HuH-7.5 (cell line): ENCODE measurements at regions not wholly inside any gene's neighbourhood (a gene's known extent, or its start where the extent isn't known, plus 50 kb on each side); places are given as distances from the start of the nearest gene placed in this dataset.
"Not testable (repeated sequence)": the region's sequence is repeated elsewhere in the genome, so short reads cannot be mapped to it uniquely, and the experiment has no call there.

Source experiments
- DNase-seq: peaks from one replicate; pipeline ENCODE4 v3.0.0; 2011; ENCODE audit warnings: low spot score

DNA sequence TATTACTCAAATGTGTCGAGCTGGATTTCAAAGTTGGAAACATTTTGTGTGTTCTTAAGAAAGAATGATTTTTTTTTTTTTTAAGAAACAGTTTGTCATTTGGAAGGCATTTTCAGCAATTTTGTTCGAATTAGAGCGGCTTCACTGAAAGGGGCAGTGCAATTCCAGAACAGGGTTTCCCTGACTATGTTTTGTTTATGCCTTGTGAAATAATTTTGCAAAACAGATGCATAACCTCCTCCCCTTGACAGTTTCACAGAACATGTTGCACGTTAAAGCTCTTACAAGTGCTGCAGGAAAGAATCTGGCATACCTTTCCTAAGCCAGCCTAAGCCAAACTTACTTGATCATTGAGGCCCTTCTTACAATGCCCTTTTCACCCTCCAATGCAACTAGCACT, 216.0 kb upstream of the SSTR4 start:
- DNase-seq = no peak

GRCh38 chr20:22819784-22820183, 215.3 kb upstream of the SSTR4 start:
- DNase-seq = no peak

DNA sequence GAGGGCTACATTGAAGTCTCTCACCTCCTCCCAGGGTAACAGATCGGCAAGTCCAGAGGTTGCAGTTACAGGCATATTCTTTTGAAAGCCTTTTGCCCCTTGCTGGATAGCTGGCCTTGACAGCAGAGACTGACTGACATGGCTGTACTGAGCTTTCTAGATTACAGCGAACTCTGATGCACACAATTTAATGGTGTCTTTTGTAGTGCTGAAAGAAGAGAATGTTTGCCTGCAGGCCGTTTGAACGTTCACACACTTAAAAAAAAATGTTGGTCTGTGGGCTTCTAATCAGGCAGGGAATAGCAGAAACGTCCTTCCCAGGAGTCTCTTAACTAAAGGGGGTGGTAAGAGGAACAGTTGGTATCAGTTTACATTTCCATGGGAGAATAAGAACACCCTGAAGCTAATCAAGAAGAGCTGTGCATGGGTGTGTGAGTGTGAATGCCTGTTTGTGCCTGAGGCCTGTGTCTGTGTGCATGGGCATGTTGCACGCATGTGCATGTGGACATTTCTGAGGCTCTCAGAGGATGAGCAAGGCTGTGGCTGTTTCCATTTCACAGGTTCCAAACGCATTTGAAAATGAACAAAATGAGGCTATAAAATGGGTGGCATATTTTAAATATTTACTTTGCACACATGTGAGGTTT, 213.9 kb upstream of the SSTR4 start:
- DNase-seq = no peak

GRCh38 chr20:22821796-22822195, 213.3 kb upstream of the SSTR4 start:
- no peak for DNase-seq

DNA sequence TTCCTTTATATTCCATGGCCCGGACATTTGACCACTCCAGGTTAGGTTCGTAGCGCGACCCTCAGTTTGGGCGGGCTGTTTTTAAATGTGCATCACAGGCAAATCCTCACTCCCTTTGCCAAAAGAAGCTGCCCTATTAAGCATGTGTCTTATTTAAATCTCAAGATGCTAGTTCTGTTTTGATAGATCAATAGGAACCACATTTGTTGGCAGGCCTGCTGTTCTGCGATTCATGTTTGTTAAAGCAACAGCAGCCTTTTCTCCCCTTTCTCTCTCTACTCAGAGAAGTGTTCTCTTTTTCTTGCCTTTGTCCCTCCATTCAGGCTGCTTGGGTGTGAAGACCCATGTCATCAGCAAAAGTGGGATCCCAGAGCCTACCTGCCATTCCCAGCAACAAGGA, 212.0 kb upstream of the SSTR4 start:
- no peak for DNase-seq

- no peak for DNase-seq
Measured at GRCh38 chr20:22824077-22824476, 211.0 kb upstream of the SSTR4 start.

DNA sequence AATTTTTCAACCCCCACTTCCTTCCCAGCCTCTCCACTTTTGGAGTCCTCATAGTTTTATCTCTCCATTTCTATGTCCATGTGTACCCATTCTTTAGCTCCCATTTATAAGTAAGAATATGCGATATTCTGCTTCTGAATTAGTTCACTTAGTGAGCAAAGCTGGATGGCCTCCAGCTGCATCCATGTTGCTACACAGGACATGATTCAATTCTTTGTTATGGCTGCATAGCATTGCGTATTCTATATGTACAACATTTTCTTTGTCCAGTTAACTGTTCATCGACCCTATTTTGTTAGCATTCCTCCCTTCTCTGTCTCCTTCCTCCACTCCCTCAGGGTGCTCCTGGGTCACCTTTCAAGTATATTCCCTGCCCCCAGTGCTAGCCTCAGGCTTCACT, 210.0 kb upstream of the SSTR4 start:
- no peak for DNase-seq

DNA sequence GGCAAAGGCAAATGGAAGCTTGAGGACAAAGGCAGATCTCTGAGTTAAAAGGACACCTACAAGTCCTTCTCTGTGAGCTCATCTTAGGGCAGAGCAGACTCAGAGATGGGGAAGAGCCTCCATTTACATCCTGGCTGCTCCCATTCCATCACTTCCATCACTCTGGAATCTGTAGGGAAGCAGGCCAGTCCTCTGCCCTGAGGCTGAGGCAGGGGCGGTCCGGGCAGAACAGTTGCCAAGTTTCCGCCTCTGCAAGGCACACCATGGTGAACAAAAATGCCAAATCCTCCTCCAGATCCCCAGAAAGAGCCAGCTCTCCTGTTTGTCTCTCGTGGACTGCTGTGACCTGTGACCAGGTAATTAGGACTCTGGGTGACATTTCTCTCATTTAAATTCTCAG, 209.6 kb upstream of the SSTR4 start:
- DNase-seq = no peak

DNA sequence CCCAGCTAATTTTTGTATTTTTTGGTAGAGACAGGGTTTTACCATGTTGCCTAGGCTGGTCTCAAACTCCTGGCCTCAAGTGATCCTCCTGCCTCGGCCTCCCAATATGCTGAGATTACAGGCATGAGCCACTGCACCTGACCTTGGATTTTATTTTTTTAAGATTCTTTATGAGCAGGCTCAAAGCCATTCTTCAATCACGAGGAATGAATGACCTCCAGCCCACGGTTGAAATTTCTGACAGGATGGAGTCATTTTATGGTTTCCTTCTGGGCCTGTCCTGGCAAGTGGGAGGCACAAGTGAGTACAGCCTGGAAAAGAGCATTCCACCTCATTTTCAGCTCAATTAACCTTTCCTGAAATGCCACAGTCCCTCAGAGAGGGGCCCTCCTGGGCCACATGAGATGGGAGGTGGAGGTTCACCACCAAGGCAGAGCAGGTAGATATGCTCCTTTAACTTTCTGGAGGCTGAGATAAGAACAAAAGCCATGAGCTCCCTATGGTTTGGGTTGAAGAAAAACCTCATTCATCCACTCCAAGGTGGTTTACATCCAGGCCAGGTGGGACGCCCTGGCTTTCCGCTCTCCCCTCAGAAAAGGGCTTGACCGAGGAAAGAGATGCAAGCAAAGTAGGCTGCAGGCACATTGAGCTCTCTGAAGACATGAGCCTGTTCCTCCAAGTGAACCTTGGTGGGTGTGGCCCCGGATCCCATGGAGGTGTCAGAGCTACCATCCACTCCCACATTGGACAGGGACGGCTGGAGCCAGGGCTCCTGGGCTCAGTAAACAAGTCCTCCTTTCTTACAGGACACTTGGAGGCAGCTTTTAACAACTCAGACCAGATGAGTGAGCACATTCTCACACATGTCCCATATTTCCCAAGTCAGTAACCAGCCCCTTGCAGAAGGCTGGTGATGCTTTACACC, 208.5 kb upstream of the SSTR4 start:
- DNase-seq = no peak

DNA sequence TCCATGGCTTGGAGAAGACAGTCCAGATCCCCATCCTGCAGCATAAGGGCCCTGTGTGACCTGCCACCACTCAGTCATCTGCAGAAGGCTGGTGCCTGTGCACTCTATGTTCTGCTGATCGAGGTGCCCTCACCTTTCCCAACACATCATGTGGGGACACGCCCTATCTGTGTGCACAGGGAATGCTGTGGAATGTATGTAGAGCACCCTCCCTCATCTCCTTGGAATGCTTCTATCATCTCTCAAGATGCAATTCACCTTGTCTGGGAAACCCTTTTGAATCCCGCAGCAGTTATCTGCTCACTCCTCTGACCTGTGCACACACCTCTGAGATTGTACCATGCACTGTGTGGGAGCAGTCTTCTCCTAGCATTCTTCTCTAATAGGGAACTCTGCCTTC, 207.2 kb upstream of the SSTR4 start:
- DNase-seq = no peak

GRCh38 chr20:22829356-22829755, 205.8 kb upstream of the SSTR4 start:
- DNase-seq = no peak

DNA sequence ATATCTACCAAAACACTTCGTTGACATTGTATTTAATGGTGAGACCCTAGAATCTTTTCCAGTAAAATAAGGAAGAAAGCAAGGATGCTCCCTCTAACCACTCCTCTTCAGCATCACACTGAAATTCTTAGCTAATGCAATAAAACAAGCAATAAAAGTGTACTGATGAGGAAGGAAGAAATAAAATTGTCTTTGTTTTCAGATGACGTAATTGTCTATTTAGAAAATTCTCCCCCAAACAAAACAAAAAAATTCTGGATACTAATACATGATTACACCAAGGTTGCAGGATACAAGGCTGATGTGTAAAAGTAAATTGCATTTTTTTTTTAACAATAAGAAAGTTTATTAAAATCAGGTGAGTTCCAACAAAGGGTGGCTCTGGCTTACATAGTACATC, 205.0 kb upstream of the SSTR4 start:
- no peak for DNase-seq

- DNase-seq = not testable (repeated sequence)
Measured at GRCh38 chr20:22830715-22831114, 204.4 kb upstream of the SSTR4 start.

DNA sequence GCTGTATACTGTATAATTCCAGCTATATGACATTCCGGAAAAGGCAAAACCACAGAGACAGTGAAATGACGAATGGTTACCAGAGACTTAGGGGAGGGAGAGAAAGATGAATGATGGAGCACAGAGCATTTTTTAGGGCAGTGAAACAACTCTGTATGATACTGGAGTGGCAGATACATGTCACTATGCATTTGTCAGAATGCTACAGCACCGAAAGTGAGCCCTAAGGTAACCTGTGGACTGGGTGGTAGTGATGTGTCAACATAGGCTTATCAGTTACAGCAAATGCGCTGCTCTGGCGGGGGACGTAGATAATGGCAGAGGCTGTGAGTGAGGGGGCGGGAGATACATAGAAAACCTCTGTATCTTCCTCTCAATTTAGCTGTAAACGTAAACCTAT, 201.3 kb upstream of the SSTR4 start:
- no peak for DNase-seq

DNA sequence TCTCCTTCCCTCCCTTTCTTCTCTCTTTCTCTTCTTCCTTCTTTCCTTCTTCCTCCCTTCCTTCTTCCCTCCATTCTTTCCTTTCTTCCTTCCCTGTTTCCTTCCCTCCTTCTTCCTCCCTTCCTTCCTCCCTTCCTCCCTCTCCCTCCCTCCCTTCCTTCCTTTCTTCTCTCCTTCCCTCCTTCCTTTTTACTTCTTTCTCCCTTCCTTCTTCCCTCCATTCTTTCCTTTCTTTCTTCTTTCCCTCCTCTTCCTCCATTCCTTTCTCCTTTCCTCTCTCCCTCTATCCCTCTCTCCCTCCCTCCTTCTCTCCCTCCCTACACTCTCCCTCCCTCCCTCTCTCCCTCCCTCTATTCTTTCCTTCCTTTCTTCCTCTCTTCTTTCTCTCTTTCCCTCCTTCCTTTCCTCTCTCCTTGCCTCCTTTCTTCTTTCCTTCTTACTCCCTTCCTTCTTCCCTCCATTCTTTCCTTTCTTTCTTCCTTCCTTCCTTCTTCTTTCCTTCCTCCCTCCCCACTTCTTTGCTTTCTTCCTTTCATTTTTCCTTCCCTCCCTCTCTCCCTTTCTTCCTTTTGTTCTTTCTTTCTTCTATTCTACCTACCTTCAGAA, 200.4 kb upstream of the SSTR4 start:
- no peak for DNase-seq

DNA sequence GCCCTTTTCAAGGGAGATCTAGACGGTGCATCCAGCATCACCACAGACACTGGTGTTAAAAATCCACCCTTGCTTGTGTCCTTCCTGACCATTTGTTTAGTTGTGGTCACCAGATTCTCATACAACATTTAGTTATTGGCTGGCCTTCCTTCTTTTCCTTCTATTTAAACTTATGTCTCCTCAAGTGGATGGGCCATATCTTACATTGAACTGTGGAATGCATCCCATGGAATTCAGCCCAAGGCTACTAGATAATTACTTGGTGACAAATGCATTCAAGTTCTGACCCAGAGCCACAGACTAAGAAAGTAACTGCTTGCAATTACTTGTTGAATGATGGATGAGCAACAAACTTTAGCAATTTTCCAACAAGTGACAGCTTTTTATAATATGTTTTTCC, 198.9 kb upstream of the SSTR4 start:
- DNase-seq = no peak

DNA sequence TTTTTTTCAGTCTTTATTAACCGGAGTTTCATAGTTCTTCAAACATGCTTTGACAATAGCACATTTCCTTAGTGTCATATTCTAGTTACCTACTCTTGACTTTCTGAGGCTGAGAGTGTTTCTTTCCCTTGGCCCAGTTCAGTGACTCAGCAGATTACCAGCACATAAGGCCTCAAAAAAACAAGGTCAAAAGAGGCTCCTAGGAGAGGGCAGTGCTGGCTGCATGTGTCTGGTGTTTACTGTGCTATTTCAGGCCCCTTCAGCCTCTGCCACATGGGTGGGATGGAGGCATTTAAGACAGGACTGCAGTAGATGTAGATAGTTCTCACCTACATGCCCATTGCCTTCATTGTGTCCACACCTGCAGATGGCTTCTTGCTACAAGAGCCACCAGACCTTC, 198.2 kb upstream of the SSTR4 start:
- no peak for DNase-seq

GRCh38 chr20:22838001-22838400, 197.1 kb upstream of the SSTR4 start:
- DNase-seq = no peak

DNA sequence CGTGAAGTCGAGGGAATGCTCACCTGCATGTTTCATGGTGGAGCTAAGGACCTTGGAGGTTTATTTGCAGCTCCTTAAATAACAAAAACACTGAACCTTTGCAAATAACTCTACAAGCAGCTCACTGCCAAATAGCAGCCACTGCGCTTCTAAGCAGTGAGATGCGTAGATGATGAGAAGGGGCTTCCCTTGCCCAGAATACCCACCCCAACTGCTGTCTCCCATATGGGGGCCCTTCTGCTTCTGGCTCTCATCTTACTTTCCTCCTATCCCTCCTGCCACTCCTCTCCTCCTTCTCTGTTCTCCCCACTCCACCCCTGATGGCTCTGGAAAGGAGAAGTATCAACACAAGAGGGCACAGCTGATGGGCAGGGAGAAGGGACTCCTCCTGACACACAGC, 193.3 kb upstream of the SSTR4 start:
- no peak for DNase-seq

- DNase-seq = no peak
Measured at GRCh38 chr20:22842793-22843192, 192.3 kb upstream of the SSTR4 start.

- no peak for DNase-seq
Measured at GRCh38 chr20:22844959-22845358, 190.2 kb upstream of the SSTR4 start.

DNA sequence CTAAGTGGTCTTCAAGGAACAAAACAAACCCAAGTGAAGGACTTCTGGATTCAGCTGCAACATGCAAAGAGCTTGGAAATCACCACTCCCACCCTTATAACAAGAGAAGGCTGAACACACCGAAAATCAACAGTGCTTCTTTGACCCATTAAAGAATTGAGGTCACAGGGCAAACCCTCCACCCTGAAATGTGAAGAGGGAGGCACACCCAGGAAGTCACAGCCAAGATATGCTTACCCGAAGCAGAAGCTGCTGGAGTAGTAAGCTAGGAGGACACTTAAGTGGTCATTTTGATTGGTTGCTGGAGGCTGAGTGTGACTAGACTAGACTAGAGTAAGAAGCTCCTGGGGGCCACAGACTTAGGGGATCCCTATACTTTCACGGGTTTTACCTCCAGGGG, 188.2 kb upstream of the SSTR4 start:
- no peak for DNase-seq

- DNase-seq = no peak
Measured at GRCh38 chr20:22848364-22848763, 186.7 kb upstream of the SSTR4 start.
